ENCODE measurements at regions not wholly inside any gene's neighbourhood (a gene's known extent, or its start where the extent isn't known, plus 50 kb on each side); places are given as distances from the start of the nearest gene placed in this dataset.

- WGBS (ENCODE audit: missing lambda C conversion rate), result 0% methylated on average over 1 of the region's 1 CpG
- no peak for ATAC-seq
- no peaks in the 10 kb centered on the region for H3K4me1 ChIP-seq
- no peak for DNase-seq (ENCODE audit: low read depth in 1 of 2, low spot score in 1 of 2)
- no peak overlapping the region for H3K4me3 ChIP-seq
- H3K4me2 ChIP-seq, result no peak overlapping the region
- POLR2A ChIA-PET, result no interaction called here
- FAIRE-seq, result no peak
- no peak for TF ChIP-seq SMC3 (IDR thresholded peaks at IDR 0.05)
- no peak for TF ChIP-seq ESRRA (IDR thresholded peaks at IDR 0.05; ENCODE audit: borderline replicate concordance, low read length)
- no peak for TF ChIP-seq ATOH8 (CRISPR knock-in tag; IDR thresholded peaks at IDR 0.05; ENCODE audit: low read depth)
- TF ChIP-seq KDM1A (IDR thresholded peaks at IDR 0.05; ENCODE audit: low read depth), result no peak
- TF ChIP-seq JUN (IDR thresholded peaks at IDR 0.05), result no peak
- TF ChIP-seq KDM5A (IDR thresholded peaks at IDR 0.05), result no peak
- TF ChIP-seq POLR2A (IDR thresholded peaks at IDR 0.05; ENCODE audit: low read length), result no peak
- TF ChIP-seq HMGXB4 (CRISPR knock-in tag; IDR thresholded peaks at IDR 0.05; ENCODE audit: borderline replicate concordance), result no peak
- no peak for TF ChIP-seq CHD4 (IDR thresholded peaks at IDR 0.05; ENCODE audit: borderline replicate concordance)
- no peak for TF ChIP-seq MAZ (IDR thresholded peaks at IDR 0.05; ENCODE audit: borderline replicate concordance, low read depth, low read length)
- TF ChIP-seq ZC3H11A (IDR thresholded peaks at IDR 0.05), result no peak
- TF ChIP-seq NPAS2 (CRISPR knock-in tag; IDR thresholded peaks at IDR 0.05; ENCODE audit: borderline replicate concordance), result no peak
- no peak for TF ChIP-seq NFE2L2 (conservative IDR thresholded peaks at IDR 0.05; ENCODE audit: low read length)
- TF ChIP-seq HES2 (IDR thresholded peaks at IDR 0.05), result no peak
- TF ChIP-seq, protein P1, sequence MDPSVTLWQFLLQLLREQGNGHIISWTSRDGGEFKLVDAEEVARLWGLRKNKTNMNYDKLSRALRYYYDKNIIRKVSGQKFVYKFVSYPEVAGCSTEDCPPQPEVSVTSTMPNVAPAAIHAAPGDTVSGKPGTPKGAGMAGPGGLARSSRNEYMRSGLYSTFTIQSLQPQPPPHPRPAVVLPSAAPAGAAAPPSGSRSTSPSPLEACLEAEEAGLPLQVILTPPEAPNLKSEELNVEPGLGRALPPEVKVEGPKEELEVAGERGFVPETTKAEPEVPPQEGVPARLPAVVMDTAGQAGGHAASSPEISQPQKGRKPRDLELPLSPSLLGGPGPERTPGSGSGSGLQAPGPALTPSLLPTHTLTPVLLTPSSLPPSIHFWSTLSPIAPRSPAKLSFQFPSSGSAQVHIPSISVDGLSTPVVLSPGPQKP (IDR thresholded peaks at IDR 0.05; ENCODE audit: low read depth, low read length), result no peak
- TF ChIP-seq ZSCAN20 (CRISPR knock-in tag; IDR thresholded peaks at IDR 0.05), result no peak
- H3K27ac ChIP-seq, result no peak overlapping the region
- CTCF ChIA-PET, result no interaction called here
- H3K9me3 ChIP-seq, result no peaks in the 10 kb centered on the region
Measured at GRCh38 chr2:23027396-23027795, 357.6 kb upstream of the KLHL29 start.

DNA sequence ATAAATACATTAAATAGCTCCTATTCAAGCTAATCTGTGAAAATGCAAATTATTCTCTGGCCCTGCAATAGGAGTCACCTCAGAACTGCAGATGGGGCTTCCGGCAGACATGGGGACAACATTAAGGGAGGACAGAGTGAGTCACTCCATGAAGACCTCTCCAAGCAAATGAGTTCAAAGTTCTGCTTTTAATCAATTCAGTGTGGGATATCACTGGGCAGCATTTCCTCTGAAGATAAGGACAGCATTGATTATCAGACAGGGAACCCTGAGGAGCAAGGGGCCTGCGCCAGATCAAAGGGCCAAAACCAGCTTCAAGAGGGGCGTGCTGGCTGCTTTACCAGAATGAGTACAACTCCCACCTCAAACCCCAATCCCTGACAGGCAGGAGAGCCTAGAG lies 356.9 kb upstream of the KLHL29 start:
- Histone ChIP-seq H3K27ac (no peak overlapping the region), H3K9me3 (no peaks in the 10 kb centered on the region), H3K4me1 (no peaks in the 10 kb centered on the region), H3K4me3 (no peak overlapping the region), H3K4me2 (no peak overlapping the region)
- ATAC-seq (no peak), FAIRE-seq (no peak), DNase-seq (ENCODE audit: low read depth in 1 of 2, low spot score in 1 of 2) (no peak)
- CTCF ChIA-PET, result interaction anchor here (0.9 kb wide), 1 partner anchor 17 kb away, joined by 3 read pairs; no protein-coding TSS in a partner anchor
- TF ChIP-seq SREBF2 (IDR thresholded peaks at IDR 0.05) (no peak), CEBPB (IDR thresholded peaks at IDR 0.05) (no peak), RAD21 (conservative IDR thresholded peaks at IDR 0.05 in 1 of 2, IDR thresholded peaks at IDR 0.05 in 1 of 2) (no peak), JUN (IDR thresholded peaks at IDR 0.05) (no peak), FOSB (CRISPR knock-in tag; IDR thresholded peaks at IDR 0.05) (no peak), MYC (IDR thresholded peaks at IDR 0.05; ENCODE audit: borderline replicate concordance, low read length) (no peak), HOXA7 (CRISPR knock-in tag; IDR thresholded peaks at IDR 0.05) (no peak), HMGXB4 (CRISPR knock-in tag; IDR thresholded peaks at IDR 0.05; ENCODE audit: borderline replicate concordance) (no peak), RFX5 (IDR thresholded peaks at IDR 0.05) (no peak), GATA3 (IDR thresholded peaks at IDR 0.05; ENCODE audit: borderline replicate concordance) (no peak), ZNF302 (CRISPR knock-in tag; IDR thresholded peaks at IDR 0.05) (no peak), HOXB13 (CRISPR knock-in tag; IDR thresholded peaks at IDR 0.05; ENCODE audit: low read depth) (no peak), TP53 (CRISPR knock-in tag; IDR thresholded peaks at IDR 0.05) (no peak), HDAC2 (IDR thresholded peaks at IDR 0.05) (no peak), KDM5A (IDR thresholded peaks at IDR 0.05) (no peak)
- POLR2A ChIA-PET, result no interaction called here
- WGBS (ENCODE audit: missing lambda C conversion rate), result 26% methylated on average over 3 of the region's 3 CpGs
